ENCODE measurements at regions not wholly inside any gene's neighbourhood (a gene's known extent, or its start where the extent isn't known, plus 50 kb on each side); places are given as distances from the start of the nearest gene placed in this dataset.
A peak's percentile ranks its signal among the peaks of the same experiment; 100 is the strongest.

DNA sequence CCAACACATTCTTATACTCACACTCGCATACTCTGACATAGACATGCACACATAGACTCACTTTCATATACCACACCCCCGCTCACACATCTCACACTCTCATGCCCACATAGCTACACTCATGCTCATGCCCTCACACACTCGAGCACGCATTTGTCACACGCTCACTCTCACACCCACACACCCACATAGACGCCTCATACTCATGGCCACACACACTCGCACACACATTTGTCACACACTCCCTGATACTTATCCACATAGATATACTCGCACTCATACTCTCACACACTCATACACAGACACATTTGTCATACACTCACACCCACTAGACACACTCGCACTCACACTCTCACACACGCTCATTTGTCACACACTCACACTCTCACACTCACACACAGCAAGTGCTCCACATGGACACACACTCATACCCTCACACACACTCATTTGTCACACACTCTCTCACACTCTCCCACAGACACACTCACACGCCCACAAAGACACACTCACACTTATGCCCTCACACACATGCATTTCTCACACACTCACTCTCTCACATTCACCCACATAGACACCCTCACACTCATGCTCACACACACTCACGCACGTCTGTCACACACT, 50.9 kb downstream of the TNP1 start:
- no peak for DNase-seq (ENCODE audit: low read depth)

DNA sequence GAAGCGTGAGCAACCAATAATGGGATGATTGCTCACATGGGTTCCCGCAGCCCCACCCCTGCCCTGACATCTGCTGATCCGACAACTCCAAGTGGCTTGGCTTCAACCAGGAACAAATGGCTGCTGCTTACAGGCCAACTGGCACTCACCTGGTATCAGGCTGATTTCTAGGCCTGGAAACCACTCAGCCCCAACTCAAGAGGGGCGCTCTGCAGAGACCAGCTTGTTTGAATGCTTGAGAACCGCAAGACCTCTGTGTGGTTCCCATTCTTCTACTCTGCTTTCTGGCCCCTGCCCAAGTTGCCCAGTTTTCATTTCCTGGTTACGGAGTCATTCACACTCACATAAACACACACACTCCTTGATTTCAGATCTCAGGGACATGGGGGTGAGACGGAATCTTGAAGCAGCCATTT, 52.0 kb downstream of the TNP1 start:
- DNase-seq (ENCODE audit: low read depth) = peak; percentile 96

- DNase-seq (ENCODE audit: low read depth) = no peak
These were observed 55.2 kb downstream of the TNP1 start for GRCh38 chr2:216804357-216805350.

DNA sequence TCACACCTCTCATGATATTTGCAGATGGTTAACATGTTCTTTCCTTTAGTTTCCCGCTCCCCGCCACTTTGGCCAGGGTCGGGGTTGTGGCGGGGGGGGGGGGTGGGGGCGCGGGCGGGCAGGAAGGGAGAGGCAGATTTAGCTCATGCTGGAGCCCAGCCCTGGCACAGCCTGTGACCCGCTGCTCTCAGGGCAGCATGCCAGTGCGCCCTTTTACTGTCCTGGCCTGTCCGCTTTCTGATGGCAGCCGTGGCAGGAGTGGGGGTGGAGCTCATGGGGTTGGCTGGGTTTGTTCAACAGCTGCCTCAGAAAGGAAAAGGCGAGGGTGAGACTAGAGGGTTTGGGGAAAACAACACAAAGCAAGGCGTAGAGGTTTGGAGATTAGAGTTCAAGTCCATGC, 56.1 kb downstream of the TNP1 start:
- peak; percentile 44 for DNase-seq (ENCODE audit: low read depth)

- DNase-seq (ENCODE audit: low read depth) = peak; percentile 95
These were observed 57.2 kb downstream of the TNP1 start for GRCh38 chr2:216802516-216803215.

GRCh38 chr2:216800836-216801235, 59.0 kb downstream of the TNP1 start:
- no peak for DNase-seq (ENCODE audit: low read depth)

- DNase-seq (ENCODE audit: low read depth) = peak; percentile 87
These were observed 59.9 kb downstream of the TNP1 start for GRCh38 chr2:216799873-216800431.

GRCh38 chr2:216796115-216796840, 63.6 kb downstream of the TNP1 start:
- DNase-seq (ENCODE audit: low read depth) = no peak

DNA sequence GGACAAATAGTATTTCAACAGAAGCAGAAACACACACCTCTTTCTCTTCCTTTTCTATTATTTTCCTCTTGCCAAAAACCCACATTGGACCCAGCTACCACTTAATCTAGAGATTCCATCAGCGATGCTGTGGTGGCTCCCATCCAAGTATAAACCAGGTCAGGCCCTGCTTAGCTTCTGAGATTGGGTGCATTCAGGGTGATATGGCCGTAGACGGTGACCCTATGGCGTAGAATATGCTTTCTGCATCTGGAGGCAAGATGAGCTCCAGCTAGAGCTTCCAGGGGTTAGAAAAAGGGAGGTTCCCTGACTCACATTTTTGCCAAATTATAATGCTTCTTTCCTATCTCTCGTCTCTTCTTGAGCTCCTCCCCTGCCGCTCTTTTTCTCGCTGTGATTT, 66.5 kb downstream of the TNP1 start:
- DNase-seq (ENCODE audit: low read depth) = no peak

DNA sequence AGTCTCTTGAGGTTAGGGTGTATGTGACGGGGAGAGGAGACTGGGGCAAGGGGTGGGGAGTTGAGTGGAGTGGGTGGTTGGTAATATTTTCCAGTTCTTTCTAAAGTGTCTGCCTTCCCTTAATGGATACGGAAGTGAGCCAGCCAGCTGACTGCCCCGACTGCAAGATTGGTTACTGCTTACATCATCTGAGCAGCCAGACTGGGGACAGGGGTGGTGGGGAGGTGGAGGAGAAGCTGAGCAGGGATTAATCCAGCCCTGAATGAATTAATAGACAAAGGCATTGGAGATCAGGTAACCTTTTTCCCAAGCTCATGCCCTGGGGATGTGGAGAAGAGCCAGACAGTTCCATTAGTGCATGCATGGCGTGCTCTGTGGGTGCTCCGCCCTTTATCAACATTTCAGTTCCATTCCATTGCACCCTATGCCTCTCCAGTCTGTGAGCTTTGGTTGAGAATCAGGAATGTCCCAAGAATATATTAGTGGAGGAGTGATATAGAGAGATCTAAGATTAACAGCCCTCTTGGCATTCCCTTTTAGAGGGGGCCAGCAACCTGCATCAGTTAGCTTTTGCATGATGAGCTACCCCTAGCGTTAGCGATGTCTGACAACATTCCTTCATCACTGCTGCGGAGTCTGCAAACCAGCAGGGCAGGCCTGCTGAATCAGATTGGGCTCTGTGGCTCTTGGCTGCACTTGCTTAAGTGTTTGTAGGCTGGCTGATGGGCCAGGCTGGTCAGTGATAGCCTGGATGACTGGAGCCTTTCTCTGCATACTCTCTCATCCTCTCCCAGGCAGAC, 67.4 kb downstream of the TNP1 start:
- peak; percentile 78 for DNase-seq (ENCODE audit: low read depth)

DNA sequence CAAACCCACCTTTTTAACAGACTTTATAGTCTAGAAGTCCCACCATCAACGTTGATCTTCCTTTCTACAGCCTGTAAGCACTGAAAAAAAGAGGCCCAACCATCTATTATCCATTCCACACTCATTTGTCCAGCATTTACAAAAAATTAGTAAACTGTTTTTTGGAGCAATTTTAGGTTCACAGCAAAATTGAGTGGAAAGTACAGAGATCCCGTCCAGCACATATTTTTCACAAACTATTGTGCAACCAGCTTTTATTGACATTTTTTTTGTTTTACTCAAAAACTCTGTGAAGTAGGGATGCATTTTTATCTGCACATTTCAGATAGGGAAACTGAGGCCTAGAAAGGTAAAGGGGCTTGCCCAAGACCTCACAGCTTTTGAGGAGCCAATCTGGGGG, 68.6 kb downstream of the TNP1 start:
- no peak for DNase-seq (ENCODE audit: low read depth)

DNA sequence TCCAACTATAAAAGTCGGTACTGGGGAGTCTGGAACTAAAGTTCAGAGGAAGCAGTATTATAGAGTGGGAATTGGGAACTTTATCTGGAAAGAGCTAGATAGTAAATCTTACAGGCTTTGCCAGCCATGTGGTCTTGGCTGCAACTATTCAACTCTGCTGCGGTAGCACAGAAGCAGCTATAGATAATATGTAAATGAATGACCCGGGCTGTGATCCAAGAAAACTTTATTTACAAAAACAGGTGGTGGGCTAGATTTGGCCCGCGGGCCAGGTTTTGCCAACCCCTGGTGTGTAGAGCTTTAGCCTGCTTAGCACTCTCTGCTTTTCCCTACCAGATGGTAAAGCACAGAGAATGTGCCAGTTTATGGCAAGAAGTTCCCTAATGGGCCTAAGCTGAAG, 70.8 kb downstream of the TNP1 start:
- DNase-seq (ENCODE audit: low read depth) = no peak

- DNase-seq (ENCODE audit: low read depth) = peak; percentile 85
These were observed 71.9 kb downstream of the TNP1 start for GRCh38 chr2:216787851-216788540.

- no peak for DNase-seq (ENCODE audit: low read depth)
These were observed 73.2 kb downstream of the TNP1 start for GRCh38 chr2:216786676-216787075.

DNA sequence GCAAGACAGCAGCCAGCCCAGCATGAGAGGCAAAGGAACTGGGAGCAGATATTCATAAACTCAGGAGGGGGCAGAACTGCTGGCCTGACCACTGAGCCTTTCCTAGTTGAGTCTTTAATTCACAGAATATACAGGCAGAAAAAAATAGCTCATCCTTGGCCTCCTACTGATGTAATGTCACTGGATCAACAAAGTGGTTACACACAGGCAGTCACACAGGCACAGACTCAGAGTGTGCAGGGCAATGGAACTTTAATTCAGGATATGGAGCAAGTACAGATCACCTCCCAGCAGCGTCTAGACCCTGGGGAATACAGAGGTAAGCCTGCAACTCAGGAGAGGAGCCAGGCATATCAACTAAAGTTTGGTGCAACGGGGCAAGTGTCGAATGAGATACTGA, 75.4 kb downstream of the TNP1 start:
- DNase-seq (ENCODE audit: low read depth) = no peak

DNA sequence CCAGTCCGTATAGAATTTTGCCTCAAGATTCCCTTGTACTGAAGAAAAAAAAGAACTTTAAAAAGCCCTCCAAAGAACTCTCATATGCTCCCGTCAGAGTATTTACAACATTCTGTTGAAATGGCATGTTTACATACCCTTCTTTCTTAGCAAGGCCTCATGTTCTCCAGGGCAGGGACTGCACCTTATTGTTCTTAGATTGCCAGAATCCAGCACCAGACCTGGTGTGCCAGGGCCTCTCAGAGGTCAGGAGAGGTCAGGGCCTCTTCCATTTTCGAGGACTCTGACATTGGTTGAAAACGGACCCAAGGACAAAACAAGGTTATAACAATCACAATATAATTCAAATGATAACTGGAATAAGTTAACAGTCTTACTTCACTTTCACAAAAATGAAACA, 78.2 kb downstream of the TNP1 start:
- no peak for DNase-seq (ENCODE audit: low read depth)

- DNase-seq (ENCODE audit: low read depth) = no peak
These were observed 79.0 kb downstream of the TNP1 start for GRCh38 chr2:216780843-216781242.

DNA sequence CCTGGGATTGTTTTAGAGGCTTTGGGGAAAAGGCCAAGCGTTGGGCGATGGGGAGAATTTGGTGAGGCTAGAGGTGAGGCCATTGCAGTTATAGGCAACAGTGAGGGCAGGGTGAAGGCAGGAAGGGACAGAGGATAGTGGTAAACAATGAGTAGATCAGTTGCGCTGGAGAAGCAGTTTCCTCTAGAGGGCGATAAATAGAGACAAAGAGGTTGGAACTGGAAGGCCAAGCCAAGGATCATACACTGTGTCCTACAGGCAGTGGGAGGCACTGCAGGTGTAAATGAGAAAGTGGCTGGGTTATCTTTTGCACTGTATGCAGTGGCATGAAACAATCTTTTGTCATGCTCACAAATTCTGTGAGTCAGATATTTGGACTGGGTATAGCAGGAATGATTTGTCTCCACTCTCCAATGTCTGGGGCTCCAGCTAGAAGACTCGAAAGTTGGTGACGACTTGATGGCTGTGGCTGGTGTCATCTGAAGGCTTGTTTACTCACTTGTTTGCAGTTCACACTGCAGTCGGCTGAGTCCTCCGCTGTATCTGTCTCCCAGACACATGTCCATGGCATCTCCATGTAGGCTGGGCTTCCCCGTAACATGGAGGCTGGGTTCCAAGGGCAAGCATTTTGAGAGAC, 82.1 kb downstream of the TNP1 start:
- peak; percentile 31 for DNase-seq (ENCODE audit: low read depth)
